Endothelial cell of umbilical vein (primary cell): ENCODE measurements at regions not wholly inside any gene's neighbourhood (a gene's known extent, or its start where the extent isn't known, plus 50 kb on each side); places are given as distances from the start of the nearest gene placed in this dataset.

Experiments used
- EZH2 ChIP-seq: IDR thresholded peaks from 2 replicates; pipeline ENCODE4 v1.6.1; 2012; ENCODE audit warnings: borderline replicate concordance, low read depth, mild to moderate bottlenecking, moderate library complexity, low read length, inconsistent platforms; ENCODE audit not compliant: severe bottlenecking
- POLR2A ChIP-seq: IDR thresholded peaks from 2 replicates; pipeline ENCODE4 v1.6.1; 2012; ENCODE audit warnings: low read depth, mild to moderate bottlenecking, control low read depth, low read length
- TF ChIP-seq, protein P1 (sequence below), 2 donors: IDR thresholded peaks; 1 replicate in 1 of 2; 2 replicates in 1 of 2; pipeline ENCODE4 v1.5.1; 2011; ENCODE audit warnings: low read length in 2 of 2, mild to moderate bottlenecking in 2 of 2, moderate library complexity in 2 of 2, control low read depth in 1 of 2, inconsistent platforms in 1 of 2, low read depth in 1 of 2; ENCODE audit not compliant: insufficient read depth in 1 of 2; ENCODE audit errors: extremely low read depth in 1 of 2

DNA sequence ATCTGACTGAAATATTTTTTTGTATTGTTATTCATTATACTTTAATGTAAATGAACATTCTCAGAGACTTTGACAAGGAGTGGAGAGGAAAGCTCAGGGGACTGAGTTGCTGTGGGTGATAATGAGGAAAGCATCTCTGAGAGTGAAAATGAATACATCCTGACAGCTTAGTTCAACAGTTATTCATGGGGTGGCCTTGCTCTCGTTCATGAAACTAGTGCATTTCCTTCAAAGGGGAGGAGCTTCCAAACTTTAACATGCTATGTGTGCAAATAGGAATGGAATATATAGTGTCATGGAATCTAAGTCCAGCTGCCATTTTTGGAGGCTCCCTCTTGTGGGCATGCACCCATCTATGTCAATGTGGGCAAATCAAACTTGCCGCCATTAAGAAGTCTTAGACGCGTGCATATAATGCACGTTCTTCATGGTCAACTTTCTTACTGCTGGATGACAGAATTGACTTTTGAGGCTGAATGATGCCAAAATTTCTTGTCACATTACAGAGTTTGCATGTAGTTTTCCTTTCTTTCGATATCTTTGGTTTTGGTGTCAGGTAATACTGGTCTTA lies 124.3 kb upstream of the TMEM170B start:
- TF ChIP-seq, protein P1, sequence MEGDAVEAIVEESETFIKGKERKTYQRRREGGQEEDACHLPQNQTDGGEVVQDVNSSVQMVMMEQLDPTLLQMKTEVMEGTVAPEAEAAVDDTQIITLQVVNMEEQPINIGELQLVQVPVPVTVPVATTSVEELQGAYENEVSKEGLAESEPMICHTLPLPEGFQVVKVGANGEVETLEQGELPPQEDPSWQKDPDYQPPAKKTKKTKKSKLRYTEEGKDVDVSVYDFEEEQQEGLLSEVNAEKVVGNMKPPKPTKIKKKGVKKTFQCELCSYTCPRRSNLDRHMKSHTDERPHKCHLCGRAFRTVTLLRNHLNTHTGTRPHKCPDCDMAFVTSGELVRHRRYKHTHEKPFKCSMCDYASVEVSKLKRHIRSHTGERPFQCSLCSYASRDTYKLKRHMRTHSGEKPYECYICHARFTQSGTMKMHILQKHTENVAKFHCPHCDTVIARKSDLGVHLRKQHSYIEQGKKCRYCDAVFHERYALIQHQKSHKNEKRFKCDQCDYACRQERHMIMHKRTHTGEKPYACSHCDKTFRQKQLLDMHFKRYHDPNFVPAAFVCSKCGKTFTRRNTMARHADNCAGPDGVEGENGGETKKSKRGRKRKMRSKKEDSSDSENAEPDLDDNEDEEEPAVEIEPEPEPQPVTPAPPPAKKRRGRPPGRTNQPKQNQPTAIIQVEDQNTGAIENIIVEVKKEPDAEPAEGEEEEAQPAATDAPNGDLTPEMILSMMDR (IDR thresholded peaks at IDR 0.05; ENCODE audit: extremely low read depth in 1 of 2, insufficient read depth in 1 of 2, low read depth in 1 of 2, low read length in 2 of 2), result no peak
- TF ChIP-seq POLR2A, result no peak
- no peak for TF ChIP-seq EZH2
